HG02943 (cell line): ENCODE measurements at regions not wholly inside any gene's neighbourhood (a gene's known extent, or its start where the extent isn't known, plus 50 kb on each side); places are given as distances from the start of the nearest gene placed in this dataset.

Experiments used
- ATAC-seq: cut with Tn5 transposase; IDR thresholded peaks from one replicate; pipeline ENCODE4 v1.9.1; 2021; ENCODE audit warnings: mild to moderate bottlenecking, low read depth, moderate library complexity; ENCODE audit not compliant: unreplicated experiment

- no peak for ATAC-seq
Measured at GRCh38 chr4:111631215-111631999, 513.8 kb upstream of the FAM241A start.

- no peak for ATAC-seq
Measured at GRCh38 chr4:111632641-111633151, 512.6 kb upstream of the FAM241A start.

GRCh38 chr4:111633663-111634266 lies 511.5 kb upstream of the FAM241A start:
- no peak for ATAC-seq

- no peak for ATAC-seq
Measured at GRCh38 chr4:111635646-111636045, 509.6 kb upstream of the FAM241A start.

- no peak for ATAC-seq
Measured at GRCh38 chr4:111636961-111637585, 508.2 kb upstream of the FAM241A start.

GRCh38 chr4:111639120-111639690 lies 506.0 kb upstream of the FAM241A start:
- ATAC-seq = no peak

- no peak for ATAC-seq
Measured at GRCh38 chr4:111639876-111640275, 505.4 kb upstream of the FAM241A start.

- peak; percentile 84 for ATAC-seq
Measured at GRCh38 chr4:111641813-111642579, 503.3 kb upstream of the FAM241A start.

- ATAC-seq = no peak
Measured at GRCh38 chr4:111648056-111648455, 497.2 kb upstream of the FAM241A start.

GRCh38 chr4:111649308-111649707 lies 495.9 kb upstream of the FAM241A start:
- no peak for ATAC-seq

DNA sequence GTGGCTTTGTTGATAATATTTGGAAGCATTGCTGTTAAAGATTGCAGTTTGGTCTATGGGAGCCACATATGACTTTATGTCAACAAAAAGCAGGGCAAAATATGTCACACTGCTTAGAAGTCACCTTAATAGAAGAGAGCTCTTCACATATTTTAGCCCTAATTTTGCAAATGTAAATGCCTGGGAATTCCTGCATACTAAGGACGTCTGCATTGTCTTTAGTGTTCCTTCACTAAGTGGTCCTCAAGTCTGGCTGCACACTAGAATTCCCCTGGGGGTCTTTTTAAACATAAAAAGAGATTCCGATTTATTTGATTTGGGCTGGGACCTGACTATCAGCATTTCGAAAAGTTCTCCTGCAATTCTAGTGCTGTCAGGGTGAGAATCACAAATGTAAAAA lies 495.1 kb upstream of the FAM241A start:
- no peak for ATAC-seq

GRCh38 chr4:111650674-111651086 lies 494.6 kb upstream of the FAM241A start:
- ATAC-seq = no peak

DNA sequence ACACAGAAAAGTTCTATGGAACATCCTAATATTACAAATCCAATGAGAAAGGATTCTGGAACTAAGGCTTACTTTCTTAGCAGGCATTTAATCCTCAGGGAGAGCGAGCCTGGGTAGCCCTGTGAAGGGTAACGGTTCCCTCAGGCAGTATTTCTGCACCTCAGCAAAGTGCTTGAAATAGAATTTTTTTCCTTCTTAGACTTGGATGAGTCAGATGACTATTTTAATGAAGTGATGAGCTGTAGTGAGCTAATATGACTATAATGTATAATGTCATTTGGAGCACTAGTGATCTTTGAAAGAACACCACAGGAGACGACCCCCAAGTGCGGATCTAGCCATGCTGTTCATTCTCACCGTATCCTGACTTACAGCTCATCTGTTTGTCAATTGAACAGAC lies 493.0 kb upstream of the FAM241A start:
- ATAC-seq = no peak

DNA sequence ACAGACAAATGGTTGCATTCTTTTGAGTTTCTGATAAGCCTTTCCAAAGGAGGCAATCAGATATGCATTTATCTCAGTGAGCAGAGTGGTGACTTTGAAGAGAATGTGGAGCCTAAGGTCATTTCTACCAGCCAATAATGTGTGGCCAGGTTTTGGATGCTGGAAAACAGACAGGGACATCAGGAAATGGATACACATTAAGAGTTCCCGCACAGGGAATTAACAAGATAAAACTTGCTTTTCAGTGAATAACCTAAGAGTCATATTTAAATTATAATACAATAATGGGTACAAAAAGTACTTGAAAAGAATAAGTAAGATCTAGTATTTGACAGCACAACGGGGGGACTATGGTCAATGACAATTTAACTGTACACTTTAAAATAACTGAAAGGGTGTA lies 492.3 kb upstream of the FAM241A start:
- no peak for ATAC-seq

DNA sequence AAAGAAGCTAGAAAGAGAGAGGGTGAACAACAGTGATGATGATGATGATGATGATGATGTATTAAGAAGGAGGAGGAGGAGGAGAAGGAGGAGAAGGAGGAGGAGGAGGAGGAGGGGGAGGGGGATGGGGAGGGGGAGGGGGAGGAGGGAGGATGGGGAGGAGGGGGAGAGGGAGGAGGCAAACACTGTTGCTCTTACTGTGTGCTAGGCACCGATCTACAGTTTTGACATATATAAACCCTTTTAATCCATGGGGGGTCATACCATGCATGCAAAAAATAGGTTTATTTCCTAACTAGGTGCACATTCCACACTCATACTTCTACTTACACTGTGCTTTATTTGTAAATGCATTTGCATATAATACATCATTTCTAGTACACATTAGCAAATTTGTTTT lies 482.8 kb upstream of the FAM241A start:
- ATAC-seq = no peak

- ATAC-seq = no peak
Measured at GRCh38 chr4:111664308-111664945, 480.8 kb upstream of the FAM241A start.

DNA sequence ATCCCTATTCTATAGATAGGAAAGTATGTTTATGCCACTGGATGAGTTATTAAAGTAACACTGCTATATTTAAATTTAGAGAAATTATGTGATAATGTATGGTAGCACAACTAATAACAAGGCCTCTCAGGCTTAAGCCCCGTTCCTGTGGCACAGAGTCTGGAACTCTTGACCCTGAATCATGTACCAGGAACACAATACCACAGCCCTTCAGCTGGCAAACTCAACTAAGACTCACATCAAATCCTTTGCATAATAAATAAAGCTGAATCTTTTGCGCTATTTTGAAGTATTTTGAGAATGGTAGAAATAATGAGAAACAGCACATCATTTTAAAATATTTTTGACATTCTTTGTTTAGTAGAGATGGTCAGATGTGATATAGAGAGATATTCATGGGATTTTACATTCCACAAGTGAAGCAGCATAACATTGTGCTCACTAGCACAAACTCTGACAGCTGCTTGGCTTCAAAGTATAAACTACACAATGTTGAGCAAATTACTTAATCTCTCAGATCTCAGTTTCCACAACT lies 478.4 kb upstream of the FAM241A start:
- no peak for ATAC-seq

GRCh38 chr4:111671756-111672155 lies 473.5 kb upstream of the FAM241A start:
- no peak for ATAC-seq

DNA sequence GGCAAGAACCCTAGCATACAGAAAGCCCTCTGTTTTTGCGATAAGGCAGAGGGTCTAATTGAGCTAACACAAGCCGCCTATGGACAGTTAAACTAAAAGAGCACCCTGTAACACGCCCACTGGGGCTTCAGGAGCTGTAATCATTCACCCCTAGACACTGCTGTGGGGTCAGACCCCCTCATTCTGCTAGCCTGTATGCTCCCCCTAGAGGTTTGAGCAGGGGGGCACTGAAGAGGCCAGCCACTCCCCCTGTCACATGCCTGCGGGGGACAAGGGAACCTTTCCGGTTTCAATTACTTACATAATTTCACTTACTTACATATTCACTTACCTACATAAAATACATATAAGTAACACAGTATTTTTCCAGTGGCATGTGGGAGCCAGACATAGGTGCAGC lies 469.5 kb upstream of the FAM241A start:
- ATAC-seq = no peak

GRCh38 chr4:111676533-111676932 lies 468.7 kb upstream of the FAM241A start:
- ATAC-seq = no peak
